ENCODE measurements at regions not wholly inside any gene's neighbourhood (a gene's known extent, or its start where the extent isn't known, plus 50 kb on each side); places are given as distances from the start of the nearest gene placed in this dataset.

- WGBS (ENCODE audit: insufficient coverage, insufficient replicate concordance, low lambda C conversion rate, missing lambda C conversion rate): under 1% methylated on average over 6 of the region's 6 CpGs
- H3K9me3 ChIP-seq (replicated peaks; ENCODE audit: control insufficient read depth, insufficient read depth, low read length): no peaks in the 10 kb centered on the region
- H4K20me1 ChIP-seq (ENCODE audit: control insufficient read depth, insufficient read depth): no peaks in the 10 kb centered on the region
- no peak overlapping the region for H3K4me3 ChIP-seq
- ChIA-PET CTCF (no interaction called here), RAD21 (ENCODE audit: unreplicated experiment) (no interaction called here), SMC1A (ENCODE audit: uncharacterized antibody, unreplicated experiment) (no interaction called here), POLR2A (no interaction called here)
- in situ Hi-C loops (cut with MboI) (no loop called here), intact Hi-C loops (cut with micrococcal nuclease; ENCODE audit: unreplicated experiment) (no loop called here)
- no peaks in the 10 kb centered on the region for H3K27me3 ChIP-seq (replicated peaks in 1 of 2; ENCODE audit: control insufficient read depth in 2 of 2, insufficient read depth in 2 of 2, low read length in 1 of 2)
- ATAC-seq (no peak), FAIRE-seq (no peak), DNase-seq (ENCODE audit: low read depth, low spot score) (no peak)
- no peaks in the 10 kb centered on the region for H3K36me3 ChIP-seq (ENCODE audit: control insufficient read depth in 2 of 2, insufficient read depth in 2 of 2, low read length in 1 of 2)
- no peak overlapping the region for H2AFZ ChIP-seq (ENCODE audit: control insufficient read depth, low read depth, low read length)
- H3K9ac ChIP-seq (ENCODE audit: control insufficient read depth, insufficient read depth, low read length): no peak overlapping the region
- no peak overlapping the region for H3K4me2 ChIP-seq (ENCODE audit: control insufficient read depth, insufficient read depth)
- H3K79me2 ChIP-seq (ENCODE audit: control insufficient read depth, insufficient read depth, low read length): no peaks in the 10 kb centered on the region
- BruUV-seq (replicated peaks): no TSS peak
- TF ChIP-seq RBBP5 (conservative IDR thresholded peaks at IDR 0.05) (no peak), ZNF687 (IDR thresholded peaks at IDR 0.05) (no peak), BCL3 (IDR thresholded peaks at IDR 0.05; ENCODE audit: borderline replicate concordance, insufficient read depth, low read depth, low read length, poor library complexity, severe bottlenecking) (no peak)
- H3K27ac ChIP-seq (ENCODE audit: control insufficient read depth, insufficient read depth): no peak overlapping the region
- H3K4me1 ChIP-seq (ENCODE audit: control insufficient read depth, insufficient read depth, low read length): no peaks in the 10 kb centered on the region
Measured at GRCh38 chr4:181504924-181505323, 738.3 kb upstream of the TENM3 start.

Data from GM12878 (cell line).